ENCODE measurements at regions not wholly inside any gene's neighbourhood (a gene's known extent, or its start where the extent isn't known, plus 50 kb on each side); places are given as distances from the start of the nearest gene placed in this dataset.

GRCh38 chr11:109140426-109140825, 281.6 kb upstream of the C11orf87 start:
- Histone ChIP-seq H3K27me3 (ENCODE audit: low read length) (no peaks in the 10 kb centered on the region), H3K4me1 (ENCODE audit: low read length) (no peaks in the 10 kb centered on the region), H3K4me2 (ENCODE audit: low read depth, low read length, poor library complexity, severe bottlenecking) (no peak overlapping the region), H4K20me1 (ENCODE audit: insufficient read depth, low read depth, low read length) (no peaks in the 10 kb centered on the region), H3K36me3 (ENCODE audit: insufficient read depth, low read length) (no peaks in the 10 kb centered on the region), H3K79me2 (ENCODE audit: low read length) (no peaks in the 10 kb centered on the region), H3K9ac (ENCODE audit: low read length) (no peak overlapping the region), H3K27ac (ENCODE audit: low read length) (no peak overlapping the region), H3K9me3 (ENCODE audit: low read length) (no peaks in the 10 kb centered on the region), H2AFZ (ENCODE audit: low read length) (no peak overlapping the region), H3K4me3 (ENCODE audit: low read length) (no peak overlapping the region), H3K9me2 (replicated peaks; ENCODE audit: insufficient read depth, low read length) (no peaks in the 10 kb centered on the region)
- no peak for DNase-seq

DNA sequence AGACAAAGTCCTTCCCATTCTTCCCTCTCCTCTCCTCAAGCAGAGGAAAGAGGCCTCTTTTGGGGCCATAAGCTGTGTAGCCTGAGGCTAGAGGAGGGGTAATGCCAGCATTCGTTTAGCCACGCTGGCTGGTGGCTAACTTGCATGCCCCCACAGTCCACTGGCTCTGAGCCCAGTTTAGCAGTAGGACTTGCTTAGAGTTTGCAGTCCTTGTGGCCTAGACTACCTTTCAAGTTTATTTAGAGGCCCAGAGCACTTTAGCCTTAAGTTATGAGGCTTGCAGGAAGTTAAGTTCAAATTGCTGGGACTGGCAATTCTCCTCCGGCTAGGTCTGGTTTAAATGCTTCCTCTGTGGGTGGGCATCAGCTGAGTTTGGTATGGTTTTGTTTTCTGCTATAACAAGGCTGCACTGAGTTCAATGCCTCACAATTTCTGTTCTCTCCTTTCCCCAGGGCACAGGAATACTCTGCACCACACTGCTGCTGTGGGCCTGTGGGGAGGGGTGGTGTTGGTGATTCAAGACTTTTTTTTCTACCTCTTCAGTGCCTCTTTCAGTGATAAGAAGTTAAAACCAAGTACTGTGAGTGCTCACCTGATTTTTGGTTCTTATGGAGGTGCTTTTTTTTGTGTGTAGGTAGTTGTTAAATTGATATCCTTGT, 281.0 kb upstream of the C11orf87 start:
- no peak overlapping the region for H3K4me3 ChIP-seq (ENCODE audit: low read length)
- no peaks in the 10 kb centered on the region for H3K9me2 ChIP-seq (replicated peaks; ENCODE audit: insufficient read depth, low read length)
- DNase-seq, result no peak
- no peaks in the 10 kb centered on the region for H3K9me3 ChIP-seq (ENCODE audit: low read length)
- H3K9ac ChIP-seq (ENCODE audit: low read length), result no peak overlapping the region
- no peak overlapping the region for H3K4me2 ChIP-seq (ENCODE audit: low read depth, low read length, poor library complexity, severe bottlenecking)
- H2AFZ ChIP-seq (ENCODE audit: low read length), result no peak overlapping the region
- no peaks in the 10 kb centered on the region for H4K20me1 ChIP-seq (ENCODE audit: insufficient read depth, low read depth, low read length)
- H3K27ac ChIP-seq (ENCODE audit: low read length), result no peak overlapping the region
- no peaks in the 10 kb centered on the region for H3K79me2 ChIP-seq (ENCODE audit: low read length)
- H3K36me3 ChIP-seq (ENCODE audit: insufficient read depth, low read length), result no peaks in the 10 kb centered on the region
- H3K27me3 ChIP-seq (ENCODE audit: low read length), result no peaks in the 10 kb centered on the region
- no peaks in the 10 kb centered on the region for H3K4me1 ChIP-seq (ENCODE audit: low read length)

- H3K27ac ChIP-seq (ENCODE audit: low read length), result no peak overlapping the region
- H3K36me3 ChIP-seq (ENCODE audit: insufficient read depth, low read length), result no peaks in the 10 kb centered on the region
- H3K4me2 ChIP-seq (ENCODE audit: low read depth, low read length, poor library complexity, severe bottlenecking), result no peak overlapping the region
- H3K9me2 ChIP-seq (replicated peaks; ENCODE audit: insufficient read depth, low read length), result no peaks in the 10 kb centered on the region
- H3K4me1 ChIP-seq (ENCODE audit: low read length), result no peaks in the 10 kb centered on the region
- no peaks in the 10 kb centered on the region for H3K79me2 ChIP-seq (ENCODE audit: low read length)
- H4K20me1 ChIP-seq (ENCODE audit: insufficient read depth, low read depth, low read length), result no peaks in the 10 kb centered on the region
- no peak overlapping the region for H3K4me3 ChIP-seq (ENCODE audit: low read length)
- no peak overlapping the region for H2AFZ ChIP-seq (ENCODE audit: low read length)
- 0 out of 2 replicates have a peak, but pooled peaks cover 6% of the 10 kb centered on the region for H3K27me3 ChIP-seq (ENCODE audit: low read length)
- no peak for DNase-seq
- H3K9me3 ChIP-seq (ENCODE audit: low read length), result no peaks in the 10 kb centered on the region
- no peak overlapping the region for H3K9ac ChIP-seq (ENCODE audit: low read length)
Observed at GRCh38 chr11:109145287-109145686, 276.7 kb upstream of the C11orf87 start.

DNA sequence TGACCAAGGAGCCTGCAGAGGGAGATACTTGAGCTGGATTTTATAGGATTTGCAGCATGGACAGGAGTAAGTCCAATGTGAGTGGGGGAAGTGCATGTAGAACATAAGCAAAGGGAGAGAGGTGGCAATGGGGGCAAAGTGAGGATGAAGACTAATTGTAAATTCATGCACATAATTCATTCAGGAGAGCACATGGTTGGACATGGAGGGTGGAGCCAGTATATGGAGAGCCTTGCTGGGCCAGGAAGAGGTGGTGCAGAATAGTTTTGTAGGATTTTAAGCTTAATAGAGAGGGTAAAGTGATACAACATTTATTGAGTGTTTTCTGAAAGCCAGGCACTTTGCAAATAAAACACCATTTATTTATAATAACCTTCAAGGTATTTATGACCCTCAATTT, 274.3 kb upstream of the C11orf87 start:
- Histone ChIP-seq H3K79me2 (ENCODE audit: low read length) (no peaks in the 10 kb centered on the region), H4K20me1 (ENCODE audit: insufficient read depth, low read depth, low read length) (no peaks in the 10 kb centered on the region), H3K9ac (ENCODE audit: low read length) (no peak overlapping the region), H3K4me1 (ENCODE audit: low read length) (no peaks in the 10 kb centered on the region), H3K4me2 (ENCODE audit: low read depth, low read length, poor library complexity, severe bottlenecking) (no peak overlapping the region), H3K36me3 (ENCODE audit: insufficient read depth, low read length) (no peaks in the 10 kb centered on the region), H3K4me3 (ENCODE audit: low read length) (no peak overlapping the region), H3K27me3 (ENCODE audit: low read length) (0 out of 2 replicates have a peak, but pooled peaks cover 6% of the 10 kb centered on the region), H3K27ac (ENCODE audit: low read length) (no peak overlapping the region), H3K9me2 (replicated peaks; ENCODE audit: insufficient read depth, low read length) (no peaks in the 10 kb centered on the region), H3K9me3 (ENCODE audit: low read length) (no peaks in the 10 kb centered on the region), H2AFZ (ENCODE audit: low read length) (no peak overlapping the region)
- no peak for DNase-seq

- H3K9me3 ChIP-seq (ENCODE audit: low read length), result no peaks in the 10 kb centered on the region
- no peak for DNase-seq
Observed at GRCh38 chr11:109148669-109149068, 273.3 kb upstream of the C11orf87 start.

DNA sequence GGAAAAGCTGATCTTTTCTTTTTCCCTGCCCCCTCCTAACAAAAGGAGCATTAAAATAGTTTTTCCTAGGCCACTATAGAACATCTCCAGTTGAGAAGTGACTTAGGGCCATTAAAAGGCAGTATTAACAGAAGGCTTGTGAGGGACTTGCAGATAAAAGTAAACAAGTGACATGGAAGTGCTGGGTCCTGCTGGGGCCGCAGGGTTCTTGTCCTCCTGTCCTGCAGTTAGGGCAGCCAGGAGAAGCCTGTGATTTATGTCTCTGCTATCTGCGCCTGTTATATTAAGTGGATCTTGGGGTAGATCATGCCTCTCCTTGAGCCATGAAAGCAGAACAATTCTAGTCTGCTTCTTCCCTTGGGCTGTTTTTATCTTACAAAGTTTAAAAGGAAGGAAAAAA, 271.4 kb upstream of the C11orf87 start:
- Histone ChIP-seq H4K20me1 (ENCODE audit: insufficient read depth, low read depth, low read length) (no peaks in the 10 kb centered on the region), H3K79me2 (ENCODE audit: low read length) (no peaks in the 10 kb centered on the region), H3K9ac (ENCODE audit: low read length) (no peak overlapping the region)

More at GRCh38 chr11:109148669-109149068, 273.3 kb upstream of the C11orf87 start:
- Histone ChIP-seq H3K79me2 (ENCODE audit: low read length) (no peaks in the 10 kb centered on the region), H3K4me1 (ENCODE audit: low read length) (no peaks in the 10 kb centered on the region), H3K27me3 (ENCODE audit: low read length) (0 out of 2 replicates have a peak, but pooled peaks cover 6% of the 10 kb centered on the region), H3K36me3 (ENCODE audit: insufficient read depth, low read length) (no peaks in the 10 kb centered on the region), H3K9me2 (replicated peaks; ENCODE audit: insufficient read depth, low read length) (no peaks in the 10 kb centered on the region), H3K27ac (ENCODE audit: low read length) (no peak overlapping the region), H4K20me1 (ENCODE audit: insufficient read depth, low read depth, low read length) (no peaks in the 10 kb centered on the region), H3K4me2 (ENCODE audit: low read depth, low read length, poor library complexity, severe bottlenecking) (no peak overlapping the region), H2AFZ (ENCODE audit: low read length) (no peak overlapping the region), H3K9ac (ENCODE audit: low read length) (no peak overlapping the region), H3K4me3 (ENCODE audit: low read length) (no peak overlapping the region)

GRCh38 chr11:109153836-109154235, 268.2 kb upstream of the C11orf87 start:
- H3K9ac ChIP-seq (ENCODE audit: low read length), result no peak overlapping the region
- no peak overlapping the region for H3K27ac ChIP-seq (ENCODE audit: low read length)
- H3K9me2 ChIP-seq (replicated peaks; ENCODE audit: insufficient read depth, low read length), result no peaks in the 10 kb centered on the region
- H3K27me3 ChIP-seq (ENCODE audit: low read length), result no peaks in the 10 kb centered on the region
- no peaks in the 10 kb centered on the region for H3K36me3 ChIP-seq (ENCODE audit: insufficient read depth, low read length)
- H3K4me3 ChIP-seq (ENCODE audit: low read length), result no peak overlapping the region
- H3K4me2 ChIP-seq (ENCODE audit: low read depth, low read length, poor library complexity, severe bottlenecking), result no peak overlapping the region
- no peaks in the 10 kb centered on the region for H3K4me1 ChIP-seq (ENCODE audit: low read length)
- no peak overlapping the region for H2AFZ ChIP-seq (ENCODE audit: low read length)
- no peaks in the 10 kb centered on the region for H3K9me3 ChIP-seq (ENCODE audit: low read length)
- no peaks in the 10 kb centered on the region for H4K20me1 ChIP-seq (ENCODE audit: insufficient read depth, low read depth, low read length)
- no peaks in the 10 kb centered on the region for H3K79me2 ChIP-seq (ENCODE audit: low read length)
- no peak for DNase-seq

More for the DNA sequence above, 271.4 kb upstream of the C11orf87 start:
- Histone ChIP-seq H2AFZ (ENCODE audit: low read length) (no peak overlapping the region), H3K4me1 (ENCODE audit: low read length) (no peaks in the 10 kb centered on the region), H3K9me3 (ENCODE audit: low read length) (no peaks in the 10 kb centered on the region), H3K4me3 (ENCODE audit: low read length) (no peak overlapping the region), H3K9me2 (replicated peaks; ENCODE audit: insufficient read depth, low read length) (no peaks in the 10 kb centered on the region), H3K36me3 (ENCODE audit: insufficient read depth, low read length) (no peaks in the 10 kb centered on the region), H3K27ac (ENCODE audit: low read length) (no peak overlapping the region), H3K27me3 (ENCODE audit: low read length) (0 out of 2 replicates have a peak, but pooled peaks cover 6% of the 10 kb centered on the region), H3K4me2 (ENCODE audit: low read depth, low read length, poor library complexity, severe bottlenecking) (no peak overlapping the region)
- DNase-seq, result no peak

DNA sequence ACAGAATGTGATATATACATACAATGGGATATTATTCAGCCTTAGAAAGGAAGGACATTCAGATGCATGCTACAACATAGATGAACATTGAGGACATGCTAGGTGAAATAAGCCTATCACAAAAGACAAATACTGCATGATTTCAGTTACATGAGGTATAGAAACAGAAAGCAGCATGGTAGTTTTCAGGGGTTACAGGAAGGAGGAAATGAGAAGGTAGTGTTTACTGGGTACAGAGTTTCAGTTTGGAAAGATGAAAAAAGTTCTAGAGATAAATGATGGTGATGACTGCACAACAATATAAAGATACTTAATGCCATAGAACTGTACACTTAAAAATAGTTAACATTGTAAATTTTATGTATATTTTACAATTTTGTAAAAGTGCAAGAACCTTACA, 266.7 kb upstream of the C11orf87 start:
- no peaks in the 10 kb centered on the region for H3K4me1 ChIP-seq (ENCODE audit: low read length)

More for the DNA sequence above, 266.7 kb upstream of the C11orf87 start:
- no peak overlapping the region for H3K9ac ChIP-seq (ENCODE audit: low read length)
- no peaks in the 10 kb centered on the region for H3K79me2 ChIP-seq (ENCODE audit: low read length)
- H3K4me2 ChIP-seq (ENCODE audit: low read depth, low read length, poor library complexity, severe bottlenecking), result no peak overlapping the region
- no peak overlapping the region for H3K4me3 ChIP-seq (ENCODE audit: low read length)
- no peak overlapping the region for H3K27ac ChIP-seq (ENCODE audit: low read length)
- no peak overlapping the region for H2AFZ ChIP-seq (ENCODE audit: low read length)
- H3K9me2 ChIP-seq (replicated peaks; ENCODE audit: insufficient read depth, low read length), result no peaks in the 10 kb centered on the region
- no peak for DNase-seq
- H3K27me3 ChIP-seq (ENCODE audit: low read length), result no peaks in the 10 kb centered on the region
- no peaks in the 10 kb centered on the region for H4K20me1 ChIP-seq (ENCODE audit: insufficient read depth, low read depth, low read length)
- no peaks in the 10 kb centered on the region for H3K9me3 ChIP-seq (ENCODE audit: low read length)
- no peaks in the 10 kb centered on the region for H3K36me3 ChIP-seq (ENCODE audit: insufficient read depth, low read length)
